ENCODE measurements at regions not wholly inside any gene's neighbourhood (a gene's known extent, or its start where the extent isn't known, plus 50 kb on each side); places are given as distances from the start of the nearest gene placed in this dataset.
A peak's percentile ranks its signal among the peaks of the same experiment; 100 is the strongest.

- Histone ChIP-seq H3K9me3 (ENCODE audit: low read depth) (no peaks in the 10 kb centered on the region), H3K4me3 (no peak overlapping the region), H3K27ac (no peak overlapping the region), H3K4me1 (ENCODE audit: low read depth) (no peaks in the 10 kb centered on the region), H3K36me3 (no peaks in the 10 kb centered on the region), H3K27me3 (no peaks in the 10 kb centered on the region)
- no peak for TF ChIP-seq CTCF (IDR thresholded peaks at IDR 0.05; ENCODE audit: low read depth, low read length)
- peak in 1 of 2 donors; percentile 61 for DNase-seq (ENCODE audit: low read depth in 1 of 2, low spot score in 1 of 2)
These were observed 270.0 kb upstream of the PCDH20 start for GRCh38 chr13:61685682-61686012.

- TF ChIP-seq CTCF (IDR thresholded peaks at IDR 0.05; ENCODE audit: low read depth, low read length) = no peak
- Histone ChIP-seq H3K27me3 (no peaks in the 10 kb centered on the region), H3K36me3 (no peaks in the 10 kb centered on the region), H3K4me1 (ENCODE audit: low read depth) (no peaks in the 10 kb centered on the region), H3K4me3 (no peak overlapping the region), H3K9me3 (ENCODE audit: low read depth) (no peaks in the 10 kb centered on the region), H3K27ac (no peak overlapping the region)
- no peak for DNase-seq (ENCODE audit: low read depth in 1 of 2, low spot score in 1 of 2)
These were observed 269.5 kb upstream of the PCDH20 start for GRCh38 chr13:61684976-61685681.

GRCh38 chr13:61672756-61673155, 257.1 kb upstream of the PCDH20 start:
- no peak for TF ChIP-seq CTCF (IDR thresholded peaks at IDR 0.05; ENCODE audit: low read depth, low read length)

GRCh38 chr13:61670384-61671161, 254.9 kb upstream of the PCDH20 start:
- H3K9me3 ChIP-seq (ENCODE audit: low read depth) = no peaks in the 10 kb centered on the region
- no peak overlapping the region for H3K27ac ChIP-seq
- no peak for TF ChIP-seq CTCF (IDR thresholded peaks at IDR 0.05; ENCODE audit: low read depth, low read length)
- no peaks in the 10 kb centered on the region for H3K27me3 ChIP-seq
- H3K4me1 ChIP-seq (ENCODE audit: low read depth) = no peaks in the 10 kb centered on the region
- DNase-seq (ENCODE audit: low read depth in 1 of 2, low spot score in 1 of 2) = no peak
- no peaks in the 10 kb centered on the region for H3K36me3 ChIP-seq
- H3K4me3 ChIP-seq = no peak overlapping the region

More at GRCh38 chr13:61672756-61673155, 257.1 kb upstream of the PCDH20 start:
- Histone ChIP-seq H3K27me3 (no peaks in the 10 kb centered on the region), H3K4me1 (ENCODE audit: low read depth) (no peaks in the 10 kb centered on the region), H3K4me3 (no peak overlapping the region), H3K9me3 (ENCODE audit: low read depth) (no peaks in the 10 kb centered on the region), H3K36me3 (no peaks in the 10 kb centered on the region), H3K27ac (no peak overlapping the region)
- DNase-seq (ENCODE audit: low read depth in 1 of 2, low spot score in 1 of 2) = no peak

- no peak overlapping the region for H3K4me3 ChIP-seq
These were observed 249.4 kb upstream of the PCDH20 start for GRCh38 chr13:61664801-61665705.

More at GRCh38 chr13:61664801-61665705, 249.4 kb upstream of the PCDH20 start:
- DNase-seq (ENCODE audit: low read depth in 1 of 2, low spot score in 1 of 2) = peak in 1 of 2 donors; percentile 0
- no peak for TF ChIP-seq CTCF (IDR thresholded peaks at IDR 0.05; ENCODE audit: low read depth, low read length)
- no peaks in the 10 kb centered on the region for H3K9me3 ChIP-seq (ENCODE audit: low read depth)
- no peak overlapping the region for H3K27ac ChIP-seq
- H3K36me3 ChIP-seq = no peaks in the 10 kb centered on the region
- H3K27me3 ChIP-seq = no peaks in the 10 kb centered on the region
- no peaks in the 10 kb centered on the region for H3K4me1 ChIP-seq (ENCODE audit: low read depth)
